A673 (cell line): ENCODE measurements at regions not wholly inside any gene's neighbourhood (a gene's known extent, or its start where the extent isn't known, plus 50 kb on each side); places are given as distances from the start of the nearest gene placed in this dataset.

ENCODE experiments used
- BruUV-seq: library from RNA; stranded (reverse); fragments of 400-500 nt; replicated peaks from 2 replicates; lab custom pipeline; 2021; lab: Mats Ljungman, UMichigan
- CTCF ChIA-PET: fragments of 300-600 bp; sonication (Branson Sonifier 250); formaldehyde crosslinking; loops from one replicate; lab custom pipeline; 2022; ENCODE audit warnings: antibody characterized with exemption; lab: Charles Lee
- POLR2A ChIA-PET: fragments of 300-600 bp; sonication (Branson Sonifier 250); formaldehyde crosslinking; loops from one replicate; lab custom pipeline; 2022; ENCODE audit warnings: antibody characterized with exemption; ENCODE audit not compliant: low non-redundant PET; lab: Charles Lee
- DNase-seq: peaks from one replicate; pipeline ENCODE4 v3.0.0-alpha.2; 2015; ENCODE audit warnings: low spot score
- H3K27ac ChIP-seq: fragments of 200-600 bp; sonication (generic); 2 replicates; pipeline ENCODE4 v1.5.1; 2016; ENCODE audit warnings: mixed run types, low read depth, mild to moderate bottlenecking, mixed read lengths, antibody characterized with exemption, low read length; ENCODE audit not compliant: poor library complexity, severe bottlenecking
- H3K27me3 ChIP-seq: fragments of 200-600 bp; sonication (generic); replicated peaks from 2 replicates; pipeline ENCODE4 v1.6.1; 2017; ENCODE audit warnings: mixed run types, low read depth, mild to moderate bottlenecking, mixed read lengths, antibody characterized with exemption, low read length; ENCODE audit not compliant: insufficient read depth, poor library complexity
- H3K36me3 ChIP-seq: fragments of 200-600 bp; sonication (generic); 2 replicates; pipeline ENCODE4 v1.6.1; 2016; ENCODE audit warnings: mixed run types, mild to moderate bottlenecking, mixed read lengths, antibody characterized with exemption, low read length; ENCODE audit not compliant: insufficient read depth, poor library complexity, severe bottlenecking
- H3K4me1 ChIP-seq: fragments of 200-600 bp; sonication (generic); 2 replicates; pipeline ENCODE4 v1.6.1; 2017; ENCODE audit warnings: mixed run types, mild to moderate bottlenecking, mixed read lengths, antibody characterized with exemption, low read length; ENCODE audit not compliant: insufficient read depth, poor library complexity, severe bottlenecking
- H3K4me3 ChIP-seq: fragments of 200-600 bp; sonication (generic); 2 replicates; pipeline ENCODE4 v1.5.1; 2016; ENCODE audit warnings: low read depth, mixed run types, mild to moderate bottlenecking, mixed read lengths, low read length; ENCODE audit not compliant: poor library complexity, severe bottlenecking
- H3K9me3 ChIP-seq: fragments of 200-600 bp; sonication (generic); 2 replicates; pipeline ENCODE4 v1.6.1; 2016; ENCODE audit warnings: mixed run types, low read depth, mild to moderate bottlenecking, mixed read lengths, antibody characterized with exemption, low read length; ENCODE audit not compliant: poor library complexity, severe bottlenecking
- CTCF ChIP-seq: fragments of 300-800, 200-600 bp; sonication (generic); conservative IDR thresholded peaks from 2 replicates; pipeline ENCODE4 v1.5.1; 2017; ENCODE audit warnings: low read depth, mild to moderate bottlenecking, antibody characterized with exemption, low read length, moderate library complexity, mixed read lengths
- EZH2 ChIP-seq: fragments of 200-600 bp; sonication (generic); IDR thresholded peaks from 2 replicates; pipeline ENCODE4 v1.6.1; 2017; ENCODE audit warnings: borderline replicate concordance, low read depth, mild to moderate bottlenecking, mixed read lengths, antibody characterized with exemption, low read length; ENCODE audit not compliant: poor library complexity, severe bottlenecking
- intact Hi-C: fragments of 100-400 bp; cut with micrococcal nuclease; formaldehyde crosslinking; loops from one replicate; pipeline ENCODE4 v1.10.0; 2022; ENCODE audit not compliant: unreplicated experiment

- H3K9me3 ChIP-seq: no peaks in the 10 kb centered on the region
- POLR2A ChIA-PET: no interaction called here
- CTCF ChIA-PET: no interaction called here
- H3K27ac ChIP-seq: no peak overlapping the region
- H3K27me3 ChIP-seq: peaks cover 16% of the 10 kb centered on the region
- BruUV-seq: no TSS peak
- intact Hi-C loops: no loop called here
- H3K36me3 ChIP-seq: no peaks in the 10 kb centered on the region
- H3K4me3 ChIP-seq: no peak overlapping the region
- TF ChIP-seq CTCF: no peak
- no peak for TF ChIP-seq EZH2
- DNase-seq: no peak
- H3K4me1 ChIP-seq: no peaks in the 10 kb centered on the region
Measured at GRCh38 chr17:5747964-5748363, 163.7 kb upstream of the NLRP1 start.

GRCh38 chr17:5753421-5753820 lies 169.1 kb upstream of the NLRP1 start:
- no TSS peak for BruUV-seq
- CTCF ChIA-PET: no interaction called here

GRCh38 chr17:5757314-5757907 lies 173.1 kb upstream of the NLRP1 start:
- H3K4me3 ChIP-seq: no peak overlapping the region
- CTCF ChIA-PET: no interaction called here
- intact Hi-C loops: no loop called here
- no peak for TF ChIP-seq CTCF
- no peak for TF ChIP-seq EZH2
- H3K27ac ChIP-seq: no peak overlapping the region
- H3K9me3 ChIP-seq: no peaks in the 10 kb centered on the region
- peaks cover 20% of the 10 kb centered on the region for H3K27me3 ChIP-seq
- no peak for DNase-seq
- no peaks in the 10 kb centered on the region for H3K4me1 ChIP-seq
- H3K36me3 ChIP-seq: no peaks in the 10 kb centered on the region
- no TSS peak for BruUV-seq
- POLR2A ChIA-PET: no interaction called here

More at GRCh38 chr17:5753421-5753820, 169.1 kb upstream of the NLRP1 start:
- intact Hi-C loops: no loop called here
- no peak overlapping the region for H3K4me3 ChIP-seq
- H3K36me3 ChIP-seq: no peaks in the 10 kb centered on the region
- TF ChIP-seq CTCF: no peak
- no peak for TF ChIP-seq EZH2
- no peaks in the 10 kb centered on the region for H3K9me3 ChIP-seq
- no peak overlapping the region for H3K27ac ChIP-seq
- POLR2A ChIA-PET: no interaction called here
- peaks cover 17% of the 10 kb centered on the region for H3K27me3 ChIP-seq
- no peak for DNase-seq
- H3K4me1 ChIP-seq: no peaks in the 10 kb centered on the region
